Ishikawa (cell line): ENCODE measurements at regions not wholly inside any gene's neighbourhood (a gene's known extent, or its start where the extent isn't known, plus 50 kb on each side); places are given as distances from the start of the nearest gene placed in this dataset.

ENCODE experiments used
- CEBPB ChIP-seq: IDR thresholded peaks from 2 replicates; pipeline ENCODE4 v1.6.1; 2012
- CREB1 ChIP-seq: IDR thresholded peaks from 2 replicates; pipeline ENCODE4 v1.6.1; 2012; ENCODE audit warnings: low read depth
- EGR1 ChIP-seq: IDR thresholded peaks from 2 replicates; pipeline ENCODE4 v1.6.1; 2012
- EP300 ChIP-seq: IDR thresholded peaks from 2 replicates; pipeline ENCODE4 v1.6.1; 2012; ENCODE audit warnings: borderline replicate concordance
- FOXM1 ChIP-seq: IDR thresholded peaks from 2 replicates; pipeline ENCODE4 v1.6.1; 2012; ENCODE audit warnings: low read depth, borderline replicate concordance
- NFIC ChIP-seq: IDR thresholded peaks from 2 replicates; pipeline ENCODE4 v1.6.1; 2012
- RAD21 ChIP-seq: IDR thresholded peaks from 2 replicates; pipeline ENCODE4 v1.6.1; 2012; ENCODE audit warnings: low read depth
- TAF1 ChIP-seq: IDR thresholded peaks from 2 replicates; pipeline ENCODE4 v1.6.1; 2012; ENCODE audit warnings: low read depth, mild to moderate bottlenecking
- TCF12 ChIP-seq: IDR thresholded peaks from 2 replicates; pipeline ENCODE4 v1.6.1; 2012; ENCODE audit warnings: low read depth
- TEAD4 ChIP-seq: IDR thresholded peaks from 2 replicates; pipeline ENCODE4 v1.6.1; 2012
- YY1 ChIP-seq: IDR thresholded peaks from 2 replicates; pipeline ENCODE4 v1.6.1; 2012; ENCODE audit warnings: low read depth
- ZBTB7A ChIP-seq: IDR thresholded peaks from 2 replicates; pipeline ENCODE4 v1.6.1; 2012; ENCODE audit warnings: low read depth
- TF ChIP-seq, protein P1 (sequence below): IDR thresholded peaks from 2 replicates; pipeline ENCODE4 v1.6.1; 2012
- TF ChIP-seq, protein P2 (sequence below): IDR thresholded peaks from 2 replicates; pipeline ENCODE4 v1.6.1; 2012; ENCODE audit warnings: low read depth, mild to moderate bottlenecking
- TF ChIP-seq, protein P3 (sequence below): IDR thresholded peaks from 2 replicates; pipeline ENCODE4 v1.6.1; 2012

DNA sequence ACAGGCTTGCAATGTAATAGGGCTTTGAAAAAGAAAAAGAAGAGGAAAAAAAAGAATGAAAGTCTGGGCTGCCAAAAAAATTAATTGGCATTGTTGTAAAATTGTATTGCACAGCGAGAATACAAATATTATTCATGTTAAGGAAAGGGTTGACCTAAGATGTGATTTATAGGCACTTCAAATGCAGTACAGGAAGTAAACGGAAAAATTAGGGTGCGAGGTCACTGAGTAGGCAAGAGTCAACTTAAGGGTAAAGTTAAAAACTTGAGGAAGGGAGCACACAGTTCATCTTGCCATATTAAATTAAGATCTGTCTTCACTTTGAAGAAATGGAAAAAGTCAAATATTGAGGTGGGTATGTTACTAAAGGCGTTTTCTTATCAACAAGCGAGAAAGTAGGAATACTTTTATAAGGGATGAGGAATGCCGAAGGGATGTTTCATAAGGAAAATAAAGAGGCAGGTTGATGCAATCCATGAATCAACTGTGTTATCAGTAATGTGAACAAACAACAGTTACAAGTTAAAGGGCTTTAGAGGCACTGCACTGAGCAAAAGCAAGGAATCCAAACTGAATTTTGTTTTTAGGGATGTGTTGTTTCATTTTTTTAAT, 123.0 kb downstream of the WT1 start:
- TF ChIP-seq TEAD4 = no peak

DNA sequence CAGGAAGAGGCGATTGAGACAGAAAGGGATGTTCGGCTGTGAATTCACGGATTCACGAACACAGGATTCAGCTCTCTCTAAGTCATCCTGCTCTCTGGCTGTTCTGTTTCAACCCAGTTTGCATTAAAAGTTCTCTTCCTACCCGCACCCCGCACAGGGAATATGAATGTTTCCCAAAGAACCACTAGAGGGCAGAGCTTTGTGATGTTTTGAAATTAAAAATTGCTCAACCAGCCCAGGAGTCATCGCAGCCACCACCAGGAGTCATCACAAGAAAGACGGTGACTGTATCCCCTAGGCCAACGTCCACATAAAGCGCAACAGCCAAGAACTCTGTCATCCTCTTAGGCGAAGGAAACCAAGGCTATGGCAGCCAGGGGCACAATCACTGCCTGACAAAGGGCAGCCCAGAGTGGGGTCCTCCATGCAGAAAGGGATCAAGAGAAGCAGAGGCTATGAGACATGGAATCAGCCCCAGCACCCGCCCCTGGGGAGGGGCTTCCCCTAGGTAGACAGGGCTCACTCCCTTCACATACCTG, 122.4 kb downstream of the WT1 start:
- no peak for TF ChIP-seq TCF12
- no peak for TF ChIP-seq EGR1
- no peak for TF ChIP-seq YY1
- TF ChIP-seq, protein P1, sequence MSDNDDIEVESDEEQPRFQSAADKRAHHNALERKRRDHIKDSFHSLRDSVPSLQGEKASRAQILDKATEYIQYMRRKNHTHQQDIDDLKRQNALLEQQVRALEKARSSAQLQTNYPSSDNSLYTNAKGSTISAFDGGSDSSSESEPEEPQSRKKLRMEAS = no peak
- TF ChIP-seq, protein P2, sequence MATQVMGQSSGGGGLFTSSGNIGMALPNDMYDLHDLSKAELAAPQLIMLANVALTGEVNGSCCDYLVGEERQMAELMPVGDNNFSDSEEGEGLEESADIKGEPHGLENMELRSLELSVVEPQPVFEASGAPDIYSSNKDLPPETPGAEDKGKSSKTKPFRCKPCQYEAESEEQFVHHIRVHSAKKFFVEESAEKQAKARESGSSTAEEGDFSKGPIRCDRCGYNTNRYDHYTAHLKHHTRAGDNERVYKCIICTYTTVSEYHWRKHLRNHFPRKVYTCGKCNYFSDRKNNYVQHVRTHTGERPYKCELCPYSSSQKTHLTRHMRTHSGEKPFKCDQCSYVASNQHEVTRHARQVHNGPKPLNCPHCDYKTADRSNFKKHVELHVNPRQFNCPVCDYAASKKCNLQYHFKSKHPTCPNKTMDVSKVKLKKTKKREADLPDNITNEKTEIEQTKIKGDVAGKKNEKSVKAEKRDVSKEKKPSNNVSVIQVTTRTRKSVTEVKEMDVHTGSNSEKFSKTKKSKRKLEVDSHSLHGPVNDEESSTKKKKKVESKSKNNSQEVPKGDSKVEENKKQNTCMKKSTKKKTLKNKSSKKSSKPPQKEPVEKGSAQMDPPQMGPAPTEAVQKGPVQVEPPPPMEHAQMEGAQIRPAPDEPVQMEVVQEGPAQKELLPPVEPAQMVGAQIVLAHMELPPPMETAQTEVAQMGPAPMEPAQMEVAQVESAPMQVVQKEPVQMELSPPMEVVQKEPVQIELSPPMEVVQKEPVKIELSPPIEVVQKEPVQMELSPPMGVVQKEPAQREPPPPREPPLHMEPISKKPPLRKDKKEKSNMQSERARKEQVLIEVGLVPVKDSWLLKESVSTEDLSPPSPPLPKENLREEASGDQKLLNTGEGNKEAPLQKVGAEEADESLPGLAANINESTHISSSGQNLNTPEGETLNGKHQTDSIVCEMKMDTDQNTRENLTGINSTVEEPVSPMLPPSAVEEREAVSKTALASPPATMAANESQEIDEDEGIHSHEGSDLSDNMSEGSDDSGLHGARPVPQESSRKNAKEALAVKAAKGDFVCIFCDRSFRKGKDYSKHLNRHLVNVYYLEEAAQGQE = no peak
- TF ChIP-seq NFIC = no peak
- TF ChIP-seq TEAD4 = no peak
- TF ChIP-seq CREB1 = no peak
- peak; percentile 38; the same call in 1 of the 2 replicates for TF ChIP-seq RAD21
- TF ChIP-seq FOXM1 = peak; percentile 40; the same call in 1 of the 2 replicates
- no peak for TF ChIP-seq ZBTB7A
- TF ChIP-seq EP300 = no peak
- TF ChIP-seq CEBPB = peak; percentile 88
- TF ChIP-seq, protein P3, sequence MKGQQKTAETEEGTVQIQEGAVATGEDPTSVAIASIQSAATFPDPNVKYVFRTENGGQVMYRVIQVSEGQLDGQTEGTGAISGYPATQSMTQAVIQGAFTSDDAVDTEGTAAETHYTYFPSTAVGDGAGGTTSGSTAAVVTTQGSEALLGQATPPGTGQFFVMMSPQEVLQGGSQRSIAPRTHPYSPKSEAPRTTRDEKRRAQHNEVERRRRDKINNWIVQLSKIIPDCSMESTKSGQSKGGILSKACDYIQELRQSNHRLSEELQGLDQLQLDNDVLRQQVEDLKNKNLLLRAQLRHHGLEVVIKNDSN = no peak

DNA sequence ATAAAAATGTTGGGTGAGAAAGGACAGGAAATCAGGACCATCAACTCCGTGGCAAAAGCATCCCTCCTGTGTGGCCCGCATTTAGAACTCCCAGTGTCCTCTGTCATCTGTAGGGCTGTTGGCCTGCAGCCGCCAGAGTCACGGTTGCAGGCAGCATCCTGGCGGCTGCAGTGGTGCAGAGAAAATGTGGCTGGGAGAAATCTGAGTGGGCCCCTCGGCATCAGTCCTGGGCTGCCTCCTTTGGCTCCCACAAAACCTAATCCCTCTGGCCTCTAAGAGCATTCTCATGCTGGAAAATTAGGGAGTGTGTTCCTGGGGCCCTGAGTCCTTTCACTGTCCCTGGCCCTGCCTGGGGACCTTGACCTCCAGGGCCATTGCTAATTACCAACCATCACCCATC, 121.9 kb downstream of the WT1 start:
- TF ChIP-seq, protein P1 = no peak
- TF ChIP-seq EGR1 (no peak), TEAD4 (no peak), RAD21 (no peak), FOXM1 (no peak)
- TF ChIP-seq, protein P2 = no peak

DNA sequence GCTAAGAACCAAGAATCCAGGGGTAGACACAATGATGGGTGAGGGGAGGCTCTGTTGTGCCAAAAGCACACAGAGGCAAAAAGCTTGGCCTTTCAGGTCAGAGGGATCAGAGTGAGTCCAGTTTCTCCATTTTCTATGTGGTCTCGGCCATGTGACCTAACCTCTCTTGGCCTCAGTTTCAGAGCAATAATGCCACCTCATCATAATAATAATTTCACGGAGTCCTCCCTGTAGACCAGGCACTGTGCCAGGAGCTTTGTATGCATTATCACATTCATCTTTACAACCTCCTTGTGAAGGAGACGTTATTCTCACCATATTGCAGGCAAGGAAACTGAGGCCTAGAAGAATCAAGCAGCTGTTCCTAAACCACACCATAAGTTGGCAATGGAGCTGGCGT, 120.2 kb downstream of the WT1 start:
- TF ChIP-seq EGR1 (no peak), CREB1 (no peak), CEBPB (no peak), TAF1 (no peak), EP300 (no peak), YY1 (no peak), FOXM1 (no peak), RAD21 (no peak), NFIC (no peak), TEAD4 (no peak)
- TF ChIP-seq, protein P3 = no peak

DNA sequence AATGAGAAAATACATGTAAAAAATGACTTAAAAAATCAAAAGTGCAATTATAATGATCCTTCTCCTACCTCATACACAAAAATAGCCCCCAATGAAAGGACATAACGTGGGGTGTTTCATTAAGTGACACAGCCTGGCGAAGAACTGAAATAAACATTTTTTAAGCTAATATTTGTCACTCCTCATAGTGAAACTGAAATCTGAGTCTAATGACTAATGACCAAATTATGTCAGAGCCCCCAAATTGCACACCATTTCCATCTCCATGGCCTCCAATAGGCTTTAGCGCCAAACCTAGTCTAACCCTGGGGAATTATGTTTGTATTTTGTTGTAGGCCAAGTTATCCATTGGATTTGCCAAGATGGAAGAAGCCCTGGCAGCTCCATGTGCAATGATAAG, 119.1 kb downstream of the WT1 start:
- no peak for TF ChIP-seq CEBPB
- no peak for TF ChIP-seq TAF1

DNA sequence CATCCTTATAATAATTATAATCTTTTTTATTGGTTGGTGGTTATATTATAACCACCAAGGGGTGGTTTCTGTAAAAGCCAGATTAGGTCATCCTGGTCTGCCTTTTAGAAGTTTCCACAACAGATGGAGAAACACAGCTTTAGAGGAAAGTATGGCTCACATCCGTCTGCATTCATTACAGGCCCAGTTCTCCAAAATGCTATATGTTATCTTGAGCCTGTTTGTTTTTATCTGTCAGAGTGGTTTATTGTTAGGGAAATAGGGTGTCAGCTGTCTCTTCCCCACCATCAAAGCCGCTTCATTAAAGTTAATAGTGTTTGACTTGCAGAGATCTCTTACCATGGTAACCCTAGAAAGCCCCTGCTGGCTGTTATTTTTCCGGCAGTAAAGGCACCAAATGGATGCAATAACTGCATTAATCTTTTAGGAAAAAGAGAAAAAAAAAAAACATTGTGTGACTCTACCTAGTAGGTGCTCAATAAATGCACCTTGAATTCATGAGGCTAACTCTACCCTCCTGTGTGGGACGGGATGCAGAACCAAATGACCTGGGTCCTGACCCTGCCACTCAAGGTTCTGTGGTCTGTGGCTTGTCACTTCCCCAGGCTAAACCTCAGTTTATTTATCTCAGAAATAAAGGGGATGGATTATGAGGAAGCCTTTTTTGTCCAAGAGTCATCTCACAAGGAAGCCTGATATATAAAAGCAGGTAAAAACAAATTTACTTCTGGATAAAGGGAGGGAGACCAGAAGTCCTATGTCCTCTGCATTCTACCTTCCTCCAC, 118.3 kb downstream of the WT1 start:
- no peak for TF ChIP-seq CREB1
- no peak for TF ChIP-seq EGR1
- TF ChIP-seq YY1 = no peak
- TF ChIP-seq, protein P1 = no peak
- TF ChIP-seq TEAD4 = no peak
- no peak for TF ChIP-seq ZBTB7A
- TF ChIP-seq FOXM1 = no peak
- TF ChIP-seq RAD21 = no peak
- TF ChIP-seq TAF1 = no peak
- TF ChIP-seq EP300 = no peak
- no peak for TF ChIP-seq NFIC
- TF ChIP-seq, protein P2 = no peak
- TF ChIP-seq, protein P3 = no peak
- no peak for TF ChIP-seq CEBPB
- no peak for TF ChIP-seq TCF12
